ENCODE measurements at regions not wholly inside any gene's neighbourhood (a gene's known extent, or its start where the extent isn't known, plus 50 kb on each side); places are given as distances from the start of the nearest gene placed in this dataset.

DNA sequence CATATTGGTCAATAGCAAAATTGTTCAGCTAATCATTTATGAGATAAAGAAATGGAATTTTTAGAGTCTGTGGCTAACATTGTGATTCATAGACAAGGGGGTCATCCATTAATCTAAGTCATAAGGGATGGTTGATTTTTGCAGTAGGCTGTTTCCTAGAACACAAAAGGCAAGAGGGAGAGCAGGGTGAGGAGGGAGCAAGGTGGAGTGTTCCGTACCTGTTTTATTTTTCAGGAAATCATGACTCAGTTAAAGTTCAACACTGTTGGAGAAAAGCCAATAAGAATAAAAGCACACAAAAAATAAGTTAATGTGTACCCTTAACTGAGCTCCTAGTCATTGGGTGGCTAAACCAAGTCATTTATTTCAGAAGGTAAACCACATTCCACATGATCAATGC lies 512.4 kb upstream of the ATXN8OS start:
- TF ChIP-seq CTCF (IDR thresholded peaks at IDR 0.05) = no peak
- TF ChIP-seq POLR2AphosphoS5 (IDR thresholded peaks at IDR 0.05; ENCODE audit: low read depth, low read length) = no peak
- no peak for TF ChIP-seq TCF7L2 (IDR thresholded peaks at IDR 0.05; ENCODE audit: low read depth, low read length)
- TF ChIP-seq SIN3A (IDR thresholded peaks at IDR 0.05; ENCODE audit: borderline replicate concordance, insufficient read depth, low read depth, low read length) = no peak
